ENCODE measurements at regions not wholly inside any gene's neighbourhood (a gene's known extent, or its start where the extent isn't known, plus 50 kb on each side); places are given as distances from the start of the nearest gene placed in this dataset.
"Not testable (repeated sequence)": the region's sequence is repeated elsewhere in the genome, so short reads cannot be mapped to it uniquely, and the experiment has no call there.

GRCh38 chr5:1731855-1732237, 67.8 kb downstream of the MRPL36 start:
- DNase-seq (ENCODE audit: low read depth in 4 of 4, low spot score in 1 of 4), result not testable (repeated sequence)

GRCh38 chr5:1731091-1731639, 68.5 kb downstream of the MRPL36 start:
- no peak for DNase-seq (ENCODE audit: low read depth in 4 of 4, low spot score in 1 of 4)

GRCh38 chr5:1730487-1730847, 69.2 kb downstream of the MRPL36 start:
- no peak for DNase-seq (ENCODE audit: low read depth in 4 of 4, low spot score in 1 of 4)

DNA sequence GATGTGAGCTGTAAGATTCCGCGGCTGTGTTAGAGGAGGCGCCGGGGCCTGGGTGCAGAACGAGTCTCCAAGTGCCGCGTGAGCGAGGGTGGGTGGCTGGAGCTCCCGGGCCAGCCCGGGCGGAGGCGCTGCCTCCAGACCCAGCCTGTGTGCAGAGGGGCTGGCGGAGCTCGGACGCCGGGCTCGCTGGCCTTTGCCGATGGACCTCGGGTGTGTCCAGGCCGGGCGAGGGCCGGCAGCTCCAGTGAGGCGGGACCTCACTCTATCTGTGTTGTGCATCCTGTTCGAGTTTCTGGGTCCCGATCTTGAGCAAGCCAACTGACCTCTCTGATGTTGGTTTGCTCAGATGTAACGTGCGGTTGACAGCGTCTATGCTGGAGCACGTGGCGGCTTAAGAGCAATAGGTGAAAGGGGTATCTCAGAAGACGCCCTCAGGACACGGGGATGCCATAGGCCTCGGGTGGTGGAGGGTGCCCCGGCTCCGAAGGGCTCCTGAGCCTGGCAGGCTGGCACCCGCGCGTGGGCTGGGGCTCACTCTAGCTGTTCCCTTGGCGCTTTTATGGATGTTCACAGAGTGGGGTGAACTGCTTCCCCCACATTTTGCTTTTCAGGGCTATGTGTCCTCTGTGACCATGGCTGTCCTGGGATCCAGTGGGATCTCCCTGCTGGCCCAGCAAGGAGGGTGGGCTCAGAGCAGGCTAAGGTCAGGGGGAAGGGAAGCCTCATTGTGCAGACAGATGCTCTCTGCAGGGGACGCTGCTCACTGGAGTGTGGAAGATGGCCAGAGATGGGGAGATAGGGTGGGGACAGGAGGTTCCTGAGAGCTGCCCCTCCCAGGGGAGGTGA, 69.8 kb downstream of the MRPL36 start:
- no peak for DNase-seq (ENCODE audit: low read depth in 4 of 4, low spot score in 1 of 4)

GRCh38 chr5:1728846-1729245, 70.8 kb downstream of the MRPL36 start:
- no peak for DNase-seq (ENCODE audit: low read depth in 4 of 4, low spot score in 1 of 4)

DNA sequence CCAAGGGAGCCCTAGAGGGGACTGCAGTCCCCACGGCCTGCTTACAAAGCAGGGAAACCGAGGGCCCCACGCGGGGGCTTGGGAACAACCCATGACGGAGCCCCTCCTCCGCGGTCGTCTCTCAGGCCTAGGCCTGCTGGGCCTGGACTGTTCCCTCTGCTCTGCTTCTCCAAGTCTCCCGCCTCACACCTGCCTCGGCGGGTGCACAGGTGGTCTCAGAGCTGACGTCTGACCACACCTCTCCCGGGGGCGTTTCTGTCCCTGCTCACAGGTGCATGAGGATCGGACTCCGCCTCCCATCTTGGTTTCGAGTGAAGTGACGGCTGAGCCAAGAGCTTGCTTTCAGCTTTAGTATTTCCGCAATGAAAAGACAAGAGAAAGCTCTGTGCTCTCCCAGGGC, 72.1 kb downstream of the MRPL36 start:
- no peak for DNase-seq (ENCODE audit: low read depth in 4 of 4, low spot score in 1 of 4)

DNA sequence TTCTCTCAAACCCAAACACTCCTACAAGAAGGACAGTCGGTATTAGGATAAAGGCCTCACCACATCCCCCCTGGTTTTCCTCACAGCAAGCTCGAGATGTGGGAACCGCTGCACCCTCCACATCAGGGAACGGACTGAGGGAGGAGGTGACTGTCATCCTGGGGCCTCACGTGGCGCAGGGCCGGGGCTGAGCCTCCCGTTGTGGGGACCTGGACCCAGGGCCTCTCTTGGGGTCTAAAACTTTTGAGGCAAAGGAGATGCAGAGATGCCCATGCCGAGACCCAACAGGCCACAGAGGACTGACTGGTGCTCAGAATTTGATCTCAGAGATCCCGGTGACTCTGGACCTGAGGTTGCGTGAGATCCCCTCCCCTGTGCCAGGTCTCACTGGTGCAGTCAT, 72.7 kb downstream of the MRPL36 start:
- no peak for DNase-seq (ENCODE audit: low read depth in 4 of 4, low spot score in 1 of 4)

DNA sequence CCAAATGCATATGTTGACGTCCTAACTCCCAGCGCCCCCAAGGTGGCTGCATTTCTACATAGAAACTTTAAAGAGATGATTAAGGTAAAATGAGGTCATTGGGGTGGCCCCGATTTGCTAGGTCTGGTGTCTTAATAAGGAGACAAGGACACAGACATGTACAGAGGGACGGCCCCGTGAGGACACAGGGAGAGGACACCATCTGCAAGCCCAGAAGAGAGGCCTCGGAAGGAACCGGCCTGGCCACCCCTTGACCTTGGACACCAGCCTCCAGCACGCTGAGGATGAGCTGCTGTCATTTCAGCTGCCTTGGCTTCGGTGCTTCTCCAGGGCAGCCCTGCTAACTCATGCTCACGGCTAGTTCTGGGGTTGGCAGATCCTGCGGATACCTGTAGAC, 73.2 kb downstream of the MRPL36 start:
- DNase-seq (ENCODE audit: low read depth in 4 of 4, low spot score in 1 of 4), result no peak

DNA sequence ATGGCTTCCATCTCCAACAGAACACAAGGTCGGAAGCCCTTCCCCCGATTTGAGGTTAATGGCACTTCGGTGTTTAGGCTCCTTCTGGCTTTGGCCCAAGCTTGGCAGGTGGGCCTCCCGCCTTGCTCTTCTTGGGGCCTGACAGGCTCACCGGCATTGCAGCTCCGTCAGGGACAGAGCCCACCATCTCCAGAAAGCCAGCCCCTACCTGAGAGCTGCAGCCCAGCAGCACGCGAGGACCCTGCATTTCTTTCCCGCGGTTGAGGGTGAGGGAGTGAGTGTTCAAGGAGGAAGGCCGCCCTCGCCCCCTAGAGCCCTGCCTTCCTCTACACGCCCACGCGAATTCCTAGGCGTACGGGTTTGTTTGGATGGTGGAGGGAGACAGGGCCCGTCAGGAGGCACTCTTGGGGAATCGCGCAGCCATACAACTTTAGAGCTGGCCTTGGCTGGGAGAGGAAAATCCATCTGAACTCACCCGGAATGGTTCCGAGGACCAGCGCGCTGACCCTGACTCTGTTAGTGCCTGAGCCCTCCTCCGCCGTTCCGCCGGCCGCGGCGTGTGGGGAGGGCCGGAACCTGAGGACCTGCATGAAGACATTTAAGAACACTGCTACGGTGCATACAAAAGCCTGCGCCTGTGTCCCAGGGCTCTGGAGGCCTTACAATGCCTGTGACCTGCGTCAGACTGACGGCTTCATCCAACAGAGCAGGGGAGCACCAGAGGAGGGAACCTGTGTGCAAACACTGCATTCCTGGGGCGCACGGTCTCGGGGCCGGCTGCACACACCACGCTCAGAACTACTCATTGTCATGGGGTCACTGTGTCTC, 73.8 kb downstream of the MRPL36 start:
- DNase-seq (ENCODE audit: low read depth in 4 of 4, low spot score in 1 of 4), result no peak

DNA sequence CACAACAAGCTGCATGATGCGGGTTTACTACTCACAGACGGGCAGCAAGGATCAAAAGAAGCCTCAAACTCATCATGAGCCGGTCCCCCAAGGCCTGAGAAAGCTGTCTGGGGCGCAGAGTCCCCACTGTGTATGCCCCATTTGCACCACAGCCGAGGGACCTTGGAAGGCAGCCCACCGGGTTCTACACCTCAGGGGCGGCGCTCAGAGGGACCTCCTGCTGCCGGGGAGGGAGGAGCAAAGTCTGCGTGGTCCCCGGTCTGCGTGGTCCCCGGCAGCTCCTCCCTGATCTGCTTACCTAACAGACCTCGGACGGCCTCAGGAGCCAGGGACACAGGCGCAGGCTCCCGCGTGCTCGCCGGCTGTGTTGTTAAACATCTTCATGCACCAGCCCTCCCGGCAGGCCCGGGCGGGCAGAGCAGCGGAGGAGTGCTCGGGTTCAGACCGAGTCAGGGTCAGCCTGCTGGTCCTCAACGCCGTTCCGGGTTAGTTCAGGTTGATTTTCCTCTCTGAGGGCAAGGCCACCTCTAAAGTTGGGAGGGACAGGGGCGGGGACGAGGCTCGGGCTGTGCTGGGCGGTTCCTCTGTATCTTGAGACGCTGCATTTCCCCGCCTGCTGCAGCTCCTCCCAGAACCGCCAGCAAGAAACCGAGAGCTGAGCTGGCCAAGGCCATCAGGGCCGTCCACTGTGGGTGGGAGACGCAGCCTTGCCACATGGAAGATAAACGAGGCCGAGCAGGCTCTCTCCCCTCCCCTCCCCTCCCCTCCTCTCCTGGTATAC, 74.6 kb downstream of the MRPL36 start:
- no peak for DNase-seq (ENCODE audit: low read depth in 4 of 4, low spot score in 1 of 4)

DNA sequence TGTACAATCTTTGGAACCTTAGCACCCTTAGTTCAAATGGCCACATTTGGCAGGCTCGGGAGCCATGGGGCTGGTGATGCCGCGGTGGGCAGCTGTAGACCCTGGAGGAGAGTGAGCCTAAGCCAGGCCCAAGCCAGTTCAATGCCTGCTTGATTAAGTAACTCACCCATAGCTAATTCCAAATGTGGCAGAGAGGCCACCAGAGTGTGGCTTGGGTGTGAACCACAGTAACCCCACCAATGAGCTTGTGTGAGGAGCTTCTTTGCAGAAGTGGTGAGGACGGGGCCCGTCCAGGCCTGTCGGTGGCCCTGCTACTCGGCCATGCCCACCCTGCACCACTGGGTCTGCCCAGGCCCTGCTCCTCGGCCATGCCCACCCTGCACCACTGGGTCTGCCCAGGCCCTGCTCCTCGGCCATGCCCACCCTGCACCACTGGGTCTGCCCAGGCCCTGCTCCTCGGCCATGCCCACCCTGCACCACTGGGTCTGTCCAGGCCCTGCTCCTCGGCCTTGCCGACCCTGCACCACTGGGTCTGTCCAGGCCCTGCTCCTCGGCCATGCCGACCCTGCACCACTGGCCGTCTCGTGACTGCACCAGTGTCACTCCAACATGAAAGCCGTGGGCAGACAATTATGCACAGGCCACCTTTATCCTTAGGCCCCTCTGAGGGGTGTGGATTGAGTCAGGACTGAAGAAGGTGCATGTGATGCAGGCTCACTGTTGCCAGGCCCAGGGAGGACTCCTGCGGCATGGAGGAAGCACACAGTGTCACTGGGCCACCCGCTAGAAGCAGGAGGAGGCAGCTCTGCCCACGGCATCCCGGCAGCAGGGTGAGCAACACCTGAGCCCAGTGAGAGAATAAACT, 75.4 kb downstream of the MRPL36 start:
- no peak for DNase-seq (ENCODE audit: low read depth in 4 of 4, low spot score in 1 of 4)

- no peak for DNase-seq (ENCODE audit: low read depth in 4 of 4, low spot score in 1 of 4)
These were observed 76.2 kb downstream of the MRPL36 start for GRCh38 chr5:1723476-1723875.

GRCh38 chr5:1722877-1723276, 76.8 kb downstream of the MRPL36 start:
- DNase-seq (ENCODE audit: low read depth in 4 of 4, low spot score in 1 of 4), result no peak

- DNase-seq (ENCODE audit: low read depth in 4 of 4, low spot score in 1 of 4), result no peak
These were observed 79.1 kb downstream of the MRPL36 start for GRCh38 chr5:1720396-1721110.

GRCh38 chr5:1719860-1720259, 79.8 kb downstream of the MRPL36 start:
- DNase-seq (ENCODE audit: low read depth in 4 of 4, low spot score in 1 of 4), result no peak

GRCh38 chr5:1718669-1719068, 81.0 kb downstream of the MRPL36 start:
- DNase-seq (ENCODE audit: low read depth in 4 of 4, low spot score in 1 of 4), result no peak

DNA sequence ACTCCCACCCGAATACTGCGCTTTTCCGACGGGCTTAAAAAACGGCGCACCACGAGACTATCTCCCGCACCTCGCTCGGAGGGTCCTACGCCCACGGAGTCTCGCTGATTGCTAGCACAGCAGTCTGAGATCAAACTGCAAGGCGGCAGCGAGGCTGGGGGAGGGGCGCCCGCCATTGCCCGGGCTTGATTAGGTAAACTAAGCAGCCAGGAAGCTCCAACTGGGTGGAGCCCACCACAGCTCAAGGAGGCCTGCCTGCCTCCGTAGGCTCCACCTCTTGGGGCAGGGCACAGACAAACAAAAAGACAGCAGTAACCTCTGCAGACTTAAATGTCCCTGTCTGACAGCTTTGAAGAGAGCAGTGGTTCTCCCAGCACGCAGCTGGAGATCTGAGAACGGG, 89.5 kb downstream of the MRPL36 start:
- not testable (repeated sequence) for DNase-seq (ENCODE audit: low read depth in 4 of 4, low spot score in 1 of 4)

DNA sequence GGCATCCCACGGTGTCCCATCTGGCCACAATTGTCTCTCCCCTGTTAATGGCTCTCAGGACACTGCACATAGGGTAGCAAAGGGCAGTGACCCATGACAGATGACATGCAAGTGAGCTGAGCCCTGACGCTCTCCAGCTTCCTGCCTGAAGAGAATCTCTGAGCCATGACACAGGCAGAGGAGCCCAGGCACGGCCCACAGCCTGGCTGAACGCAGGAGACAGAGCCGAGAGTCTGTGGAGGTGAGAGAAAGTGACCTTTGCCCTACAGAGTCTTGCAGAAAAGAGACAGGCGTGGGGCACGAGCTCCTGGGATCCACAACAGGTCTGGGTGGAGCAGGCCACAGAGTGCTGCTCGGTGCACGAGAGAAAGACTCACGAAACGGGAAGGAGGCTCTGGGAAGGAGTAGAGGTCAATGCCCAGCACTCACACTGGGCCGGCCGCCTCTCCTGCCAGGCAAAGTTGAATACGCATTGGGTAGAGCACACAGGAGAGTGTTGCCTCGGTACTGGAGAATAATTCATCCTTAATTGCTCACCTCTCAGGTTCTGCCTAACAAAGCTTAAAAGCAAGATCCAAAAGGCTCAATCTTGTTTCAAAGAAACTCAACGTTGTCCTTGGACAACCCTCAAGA, 90.3 kb downstream of the MRPL36 start:
- DNase-seq (ENCODE audit: low read depth in 4 of 4, low spot score in 1 of 4), result no peak

DNA sequence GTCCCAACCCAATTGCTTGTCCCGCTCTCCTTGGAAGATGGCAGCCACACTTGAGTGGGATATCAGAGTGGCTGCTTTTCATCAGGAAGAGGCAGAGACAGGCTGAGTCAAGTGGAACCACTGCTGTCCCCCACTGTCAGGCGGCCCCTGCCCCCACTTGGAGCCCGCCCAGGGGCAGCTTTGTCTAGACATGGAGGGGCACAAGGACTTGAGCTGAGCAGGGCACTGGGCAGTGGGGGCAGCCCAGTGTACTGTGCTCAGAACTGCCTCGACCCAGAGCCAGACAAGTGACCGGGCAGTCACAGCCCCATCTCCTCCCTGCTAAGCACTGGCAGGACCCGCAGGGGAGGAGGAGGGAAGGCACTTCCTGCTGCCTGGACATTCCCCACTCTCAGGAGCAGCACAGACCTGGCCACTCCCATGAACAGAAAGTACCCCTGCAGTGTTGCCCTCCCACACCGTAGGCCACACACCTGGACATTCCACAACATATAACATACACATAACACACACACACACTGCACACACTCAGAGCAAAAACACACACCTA, 91.0 kb downstream of the MRPL36 start:
- DNase-seq (ENCODE audit: low read depth in 4 of 4, low spot score in 1 of 4), result no peak

Data from stimulated activated CD4-positive, alpha-beta T cell treated with anti-CD3 and anti-CD28 coated beads, Interleukin-1b, Interleukin-23, amount 100 ng/mL, for 24 hours (primary cell).